ENCODE measurements at regions not wholly inside any gene's neighbourhood (a gene's known extent, or its start where the extent isn't known, plus 50 kb on each side); places are given as distances from the start of the nearest gene placed in this dataset.

DNA sequence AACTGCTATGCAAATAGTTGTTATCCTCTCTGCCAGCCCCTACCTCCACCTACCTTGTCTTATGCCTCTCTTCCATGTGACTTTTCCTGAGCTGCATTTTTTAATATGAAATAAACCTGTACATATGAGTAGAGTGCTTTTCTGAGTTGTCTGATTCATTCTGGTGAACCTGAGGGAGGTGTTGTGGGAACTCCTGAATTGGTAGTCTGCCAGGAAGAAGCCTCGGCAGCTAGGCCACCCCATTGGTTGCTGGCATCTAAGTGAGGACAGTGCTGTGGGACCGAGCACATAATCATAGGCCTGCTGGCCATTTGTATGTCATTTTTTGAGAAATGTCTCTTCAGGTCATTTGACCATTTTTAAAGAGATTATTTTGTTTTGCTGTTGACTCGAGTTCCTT lies 1146.8 kb downstream of the UQCRFS1 start:
- no peak for TF ChIP-seq EZH2 (IDR thresholded peaks at IDR 0.05; ENCODE audit: borderline replicate concordance, low read depth, low read length, poor library complexity, severe bottlenecking)
- TF ChIP-seq, protein P1, sequence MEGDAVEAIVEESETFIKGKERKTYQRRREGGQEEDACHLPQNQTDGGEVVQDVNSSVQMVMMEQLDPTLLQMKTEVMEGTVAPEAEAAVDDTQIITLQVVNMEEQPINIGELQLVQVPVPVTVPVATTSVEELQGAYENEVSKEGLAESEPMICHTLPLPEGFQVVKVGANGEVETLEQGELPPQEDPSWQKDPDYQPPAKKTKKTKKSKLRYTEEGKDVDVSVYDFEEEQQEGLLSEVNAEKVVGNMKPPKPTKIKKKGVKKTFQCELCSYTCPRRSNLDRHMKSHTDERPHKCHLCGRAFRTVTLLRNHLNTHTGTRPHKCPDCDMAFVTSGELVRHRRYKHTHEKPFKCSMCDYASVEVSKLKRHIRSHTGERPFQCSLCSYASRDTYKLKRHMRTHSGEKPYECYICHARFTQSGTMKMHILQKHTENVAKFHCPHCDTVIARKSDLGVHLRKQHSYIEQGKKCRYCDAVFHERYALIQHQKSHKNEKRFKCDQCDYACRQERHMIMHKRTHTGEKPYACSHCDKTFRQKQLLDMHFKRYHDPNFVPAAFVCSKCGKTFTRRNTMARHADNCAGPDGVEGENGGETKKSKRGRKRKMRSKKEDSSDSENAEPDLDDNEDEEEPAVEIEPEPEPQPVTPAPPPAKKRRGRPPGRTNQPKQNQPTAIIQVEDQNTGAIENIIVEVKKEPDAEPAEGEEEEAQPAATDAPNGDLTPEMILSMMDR (conservative IDR thresholded peaks at IDR 0.05; ENCODE audit: low read depth, low read length): no peak
- DNase-seq (ENCODE audit: low spot score): no peak
- POLR2A ChIA-PET (ENCODE audit: low non-redundant PET): no interaction called here
- Histone ChIP-seq H3K4me3 (ENCODE audit: low read depth, low read length, poor library complexity, severe bottlenecking) (no peak overlapping the region), H3K9me3 (ENCODE audit: low read depth, low read length, poor library complexity, severe bottlenecking) (peaks cover 59% of the 10 kb centered on the region), H3K27ac (ENCODE audit: low read depth, low read length, poor library complexity, severe bottlenecking) (no peak overlapping the region), H3K4me1 (ENCODE audit: insufficient read depth, low read length, poor library complexity, severe bottlenecking) (no peaks in the 10 kb centered on the region), H3K36me3 (ENCODE audit: insufficient read depth, low read length, poor library complexity, severe bottlenecking) (no peaks in the 10 kb centered on the region), H3K27me3 (replicated peaks; ENCODE audit: insufficient read depth, low read depth, low read length, poor library complexity) (no peaks in the 10 kb centered on the region)
- BruUV-seq (replicated peaks): no TSS peak
- CTCF ChIA-PET: no interaction called here
- intact Hi-C loops (cut with micrococcal nuclease; ENCODE audit: unreplicated experiment): no loop called here

DNA sequence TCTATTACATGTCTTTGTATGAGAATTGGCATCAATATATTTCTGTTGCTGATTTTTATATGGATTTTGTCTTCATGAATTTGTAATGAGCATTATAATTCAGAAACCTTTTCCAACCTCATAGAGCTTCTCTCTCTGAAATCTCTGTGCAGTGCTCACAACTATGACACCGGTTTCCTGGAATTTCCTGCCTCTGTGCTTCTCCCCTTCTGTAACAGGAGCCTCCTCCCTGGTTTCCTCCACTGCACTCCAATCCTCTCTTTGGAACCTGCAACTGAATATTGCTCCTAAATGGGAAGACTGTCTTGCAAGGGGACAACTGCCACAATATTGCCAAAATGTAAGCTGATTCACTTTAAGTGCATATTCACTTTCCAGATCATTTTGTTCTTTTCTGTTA lies 1147.9 kb downstream of the UQCRFS1 start:
- no peaks in the 10 kb centered on the region for H3K36me3 ChIP-seq (ENCODE audit: insufficient read depth, low read length, poor library complexity, severe bottlenecking)
- no peak overlapping the region for H3K27ac ChIP-seq (ENCODE audit: low read depth, low read length, poor library complexity, severe bottlenecking)
- CTCF ChIA-PET: no interaction called here
- H3K27me3 ChIP-seq (replicated peaks; ENCODE audit: insufficient read depth, low read depth, low read length, poor library complexity): no peaks in the 10 kb centered on the region
- intact Hi-C loops (cut with micrococcal nuclease; ENCODE audit: unreplicated experiment): no loop called here
- H3K4me3 ChIP-seq (ENCODE audit: low read depth, low read length, poor library complexity, severe bottlenecking): no peak overlapping the region
- TF ChIP-seq, protein P1 (conservative IDR thresholded peaks at IDR 0.05; ENCODE audit: low read depth, low read length): no peak
- no peak for TF ChIP-seq EZH2 (IDR thresholded peaks at IDR 0.05; ENCODE audit: borderline replicate concordance, low read depth, low read length, poor library complexity, severe bottlenecking)
- H3K4me1 ChIP-seq (ENCODE audit: insufficient read depth, low read length, poor library complexity, severe bottlenecking): no peaks in the 10 kb centered on the region
- H3K9me3 ChIP-seq (ENCODE audit: low read depth, low read length, poor library complexity, severe bottlenecking): peaks cover 53% of the 10 kb centered on the region
- DNase-seq (ENCODE audit: low spot score): no peak
- POLR2A ChIA-PET (ENCODE audit: low non-redundant PET): no interaction called here
- no TSS peak for BruUV-seq (replicated peaks)

DNA sequence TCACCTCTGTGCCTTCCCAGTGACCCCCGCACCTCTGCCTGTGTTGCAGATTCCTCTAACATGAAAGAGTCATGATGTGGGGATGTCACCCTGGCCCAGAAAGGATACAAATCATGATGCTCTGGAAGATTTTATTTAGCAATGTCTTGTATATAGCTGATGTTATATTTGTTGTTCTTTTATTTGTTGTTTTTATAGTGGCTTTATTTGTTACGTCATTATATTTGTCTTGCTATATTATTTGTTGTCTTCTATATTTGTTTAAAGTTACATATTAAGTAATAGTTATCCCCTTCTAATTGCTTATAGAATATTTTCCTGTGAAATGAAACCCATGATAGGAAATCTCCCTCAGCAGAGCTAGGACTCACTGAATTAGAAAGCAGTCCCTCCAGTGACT lies 1149.2 kb downstream of the UQCRFS1 start:
- TF ChIP-seq, protein P1 (conservative IDR thresholded peaks at IDR 0.05; ENCODE audit: low read depth, low read length): no peak
- no peak for TF ChIP-seq EZH2 (IDR thresholded peaks at IDR 0.05; ENCODE audit: borderline replicate concordance, low read depth, low read length, poor library complexity, severe bottlenecking)
- no peaks in the 10 kb centered on the region for H3K27me3 ChIP-seq (replicated peaks; ENCODE audit: insufficient read depth, low read depth, low read length, poor library complexity)
- POLR2A ChIA-PET (ENCODE audit: low non-redundant PET): no interaction called here
- no TSS peak for BruUV-seq (replicated peaks)
- H3K9me3 ChIP-seq (ENCODE audit: low read depth, low read length, poor library complexity, severe bottlenecking): peaks cover 43% of the 10 kb centered on the region
- no peaks in the 10 kb centered on the region for H3K36me3 ChIP-seq (ENCODE audit: insufficient read depth, low read length, poor library complexity, severe bottlenecking)
- CTCF ChIA-PET: no interaction called here
- no peaks in the 10 kb centered on the region for H3K4me1 ChIP-seq (ENCODE audit: insufficient read depth, low read length, poor library complexity, severe bottlenecking)
- DNase-seq (ENCODE audit: low spot score): no peak
- intact Hi-C loops (cut with micrococcal nuclease; ENCODE audit: unreplicated experiment): no loop called here
- H3K4me3 ChIP-seq (ENCODE audit: low read depth, low read length, poor library complexity, severe bottlenecking): no peak overlapping the region
- no peak overlapping the region for H3K27ac ChIP-seq (ENCODE audit: low read depth, low read length, poor library complexity, severe bottlenecking)
